ENCODE measurements at regions not wholly inside any gene's neighbourhood (a gene's known extent, or its start where the extent isn't known, plus 50 kb on each side); places are given as distances from the start of the nearest gene placed in this dataset.

- no peak for ATAC-seq
- TF ChIP-seq, protein P1, sequence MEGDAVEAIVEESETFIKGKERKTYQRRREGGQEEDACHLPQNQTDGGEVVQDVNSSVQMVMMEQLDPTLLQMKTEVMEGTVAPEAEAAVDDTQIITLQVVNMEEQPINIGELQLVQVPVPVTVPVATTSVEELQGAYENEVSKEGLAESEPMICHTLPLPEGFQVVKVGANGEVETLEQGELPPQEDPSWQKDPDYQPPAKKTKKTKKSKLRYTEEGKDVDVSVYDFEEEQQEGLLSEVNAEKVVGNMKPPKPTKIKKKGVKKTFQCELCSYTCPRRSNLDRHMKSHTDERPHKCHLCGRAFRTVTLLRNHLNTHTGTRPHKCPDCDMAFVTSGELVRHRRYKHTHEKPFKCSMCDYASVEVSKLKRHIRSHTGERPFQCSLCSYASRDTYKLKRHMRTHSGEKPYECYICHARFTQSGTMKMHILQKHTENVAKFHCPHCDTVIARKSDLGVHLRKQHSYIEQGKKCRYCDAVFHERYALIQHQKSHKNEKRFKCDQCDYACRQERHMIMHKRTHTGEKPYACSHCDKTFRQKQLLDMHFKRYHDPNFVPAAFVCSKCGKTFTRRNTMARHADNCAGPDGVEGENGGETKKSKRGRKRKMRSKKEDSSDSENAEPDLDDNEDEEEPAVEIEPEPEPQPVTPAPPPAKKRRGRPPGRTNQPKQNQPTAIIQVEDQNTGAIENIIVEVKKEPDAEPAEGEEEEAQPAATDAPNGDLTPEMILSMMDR (IDR thresholded peaks at IDR 0.05): no peak
- intact Hi-C loops (cut with DNase I): no loop called here
- Histone ChIP-seq H3K36me3 (no peaks in the 10 kb centered on the region), H3K27ac (no peak overlapping the region), H3K4me3 (no peak overlapping the region), H3K27me3 (ENCODE audit: low read depth) (no peaks in the 10 kb centered on the region), H3K9me3 (no peaks in the 10 kb centered on the region), H3K4me1 (no peaks in the 10 kb centered on the region)
- DNase-seq: no peak
These were observed 253.6 kb upstream of the CCDC179 start for GRCh38 chr11:23113887-23114216.

DNA sequence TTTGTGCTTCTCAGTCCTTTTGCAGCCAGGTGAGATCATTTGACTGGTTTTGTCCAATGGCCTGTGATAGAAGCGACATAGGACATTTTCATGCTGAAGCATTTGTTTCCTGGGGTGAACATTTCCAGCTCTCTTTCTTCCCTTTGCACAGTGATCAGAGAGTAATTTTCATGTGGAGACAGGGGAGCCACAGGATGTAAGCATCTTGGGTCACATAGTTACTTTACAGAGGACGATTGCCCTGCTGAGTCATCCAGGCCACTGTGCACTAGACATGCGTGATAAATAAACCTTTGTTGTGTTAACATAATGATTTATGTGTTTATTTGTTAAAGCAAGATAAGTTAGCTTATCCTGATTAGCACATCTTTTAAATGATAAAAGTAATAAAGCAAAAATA lies 263.5 kb upstream of the CCDC179 start:
- no peaks in the 10 kb centered on the region for H3K9me3 ChIP-seq
- intact Hi-C loops (cut with DNase I): no loop called here
- H3K4me1 ChIP-seq: no peaks in the 10 kb centered on the region
- TF ChIP-seq, protein P1 (IDR thresholded peaks at IDR 0.05): no peak
- no peak overlapping the region for H3K27ac ChIP-seq
- H3K27me3 ChIP-seq (ENCODE audit: low read depth): no peaks in the 10 kb centered on the region
- no peak overlapping the region for H3K4me3 ChIP-seq
- ATAC-seq (no peak), DNase-seq (no peak)
- H3K36me3 ChIP-seq: no peaks in the 10 kb centered on the region

- Histone ChIP-seq H3K27ac (no peak overlapping the region), H3K36me3 (no peaks in the 10 kb centered on the region), H3K4me3 (no peak overlapping the region), H3K9me3 (no peaks in the 10 kb centered on the region), H3K4me1 (no peaks in the 10 kb centered on the region), H3K27me3 (ENCODE audit: low read depth) (no peaks in the 10 kb centered on the region)
- intact Hi-C loops (cut with DNase I): no loop called here
- ATAC-seq (no peak), DNase-seq (no peak)
- TF ChIP-seq, protein P1 (IDR thresholded peaks at IDR 0.05): no peak
These were observed 264.0 kb upstream of the CCDC179 start for GRCh38 chr11:23124249-23124648.

DNA sequence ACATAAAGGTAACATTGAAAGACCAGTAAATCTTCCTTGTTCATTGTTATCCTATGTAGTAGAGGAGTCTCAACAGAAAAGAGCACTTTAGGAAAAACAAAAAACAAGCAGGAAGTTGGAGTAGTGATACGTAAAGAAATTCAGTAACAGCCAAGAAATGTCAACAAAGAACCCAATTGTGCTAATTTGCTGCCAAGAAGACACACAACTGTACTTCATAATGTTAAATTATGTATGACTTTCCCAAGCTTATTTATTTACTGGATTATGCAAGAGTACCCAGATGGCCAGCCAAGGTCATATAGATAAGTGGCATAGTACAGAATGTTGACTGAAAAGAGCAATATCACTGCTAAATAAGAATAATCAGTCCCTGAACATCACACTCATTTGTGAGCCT lies 264.7 kb upstream of the CCDC179 start:
- H3K4me3 ChIP-seq: no peak overlapping the region
- no peaks in the 10 kb centered on the region for H3K36me3 ChIP-seq
- no peaks in the 10 kb centered on the region for H3K9me3 ChIP-seq
- H3K4me1 ChIP-seq: no peaks in the 10 kb centered on the region
- ATAC-seq (no peak), DNase-seq (no peak)
- H3K27me3 ChIP-seq (ENCODE audit: low read depth): no peaks in the 10 kb centered on the region
- TF ChIP-seq, protein P1 (IDR thresholded peaks at IDR 0.05): no peak
- no peak overlapping the region for H3K27ac ChIP-seq
- intact Hi-C loops (cut with DNase I): no loop called here

DNA sequence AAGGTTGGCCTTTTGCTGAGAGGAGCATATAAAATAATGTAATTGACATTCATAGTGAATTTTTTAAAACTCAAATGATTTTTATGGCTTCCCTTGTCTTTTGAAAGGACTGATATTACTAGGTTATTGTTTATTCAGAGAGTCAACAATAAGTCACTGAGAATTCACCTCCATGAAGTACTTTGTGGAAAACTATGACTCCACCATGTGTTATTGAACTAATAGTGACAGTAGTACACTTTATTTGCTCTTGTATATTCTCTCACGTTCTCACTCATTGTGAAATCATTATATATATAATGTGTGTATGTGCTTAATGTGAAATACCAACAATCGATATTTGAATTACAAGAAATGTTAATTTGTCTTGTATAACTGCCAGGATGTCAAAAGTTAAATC lies 267.4 kb upstream of the CCDC179 start:
- no peak for DNase-seq
- no peaks in the 10 kb centered on the region for H3K36me3 ChIP-seq
- intact Hi-C loops (cut with DNase I): no loop called here

More for the DNA sequence above, 267.4 kb upstream of the CCDC179 start:
- Histone ChIP-seq H3K27me3 (ENCODE audit: low read depth) (no peaks in the 10 kb centered on the region), H3K9me3 (no peaks in the 10 kb centered on the region), H3K4me3 (no peak overlapping the region), H3K4me1 (no peaks in the 10 kb centered on the region), H3K27ac (no peak overlapping the region)
- TF ChIP-seq, protein P1 (IDR thresholded peaks at IDR 0.05): no peak
- no peak for ATAC-seq

Measured in lower lobe of right lung (tissue), 2 donors.